Stimulated activated CD4-positive, alpha-beta T cell treated with anti-CD3 and anti-CD28 coated beads, Interleukin-12 subunit alpha, Interleukin-12 subunit beta, amount 100 ng/mL, for 24 hours (primary cell): ENCODE measurements at regions not wholly inside any gene's neighbourhood (a gene's known extent, or its start where the extent isn't known, plus 50 kb on each side); places are given as distances from the start of the nearest gene placed in this dataset.
"Not testable (repeated sequence)": the region's sequence is repeated elsewhere in the genome, so short reads cannot be mapped to it uniquely, and the experiment has no call there.

Experiments used
- DNase-seq, 2 experiments: peaks; one replicate each; pipeline ENCODE4 v3.0.0-alpha.2; 2020; ENCODE audit warnings: low read depth in 2 of 2

GRCh38 chr19:20388706-20389225 lies 176.8 kb downstream of the ZNF737 start:
- no peak for DNase-seq

- DNase-seq = no peak
Measured at GRCh38 chr19:20385061-20385460, 180.5 kb downstream of the ZNF737 start.

- DNase-seq = no peak
Measured at GRCh38 chr19:20371911-20372310, 193.7 kb downstream of the ZNF737 start.

- DNase-seq = not testable (repeated sequence)
Measured at GRCh38 chr19:20371304-20371703, 194.3 kb downstream of the ZNF737 start.

- DNase-seq = no peak
Measured at GRCh38 chr19:20367811-20368294, 197.7 kb downstream of the ZNF737 start.

GRCh38 chr19:20365146-20365545 lies 198.1 kb downstream of the ZNF486 start:
- DNase-seq = no peak

- no peak for DNase-seq
Measured at GRCh38 chr19:20359933-20360720, 193.1 kb downstream of the ZNF486 start.

- DNase-seq = not testable (repeated sequence)
Measured at GRCh38 chr19:20358841-20359465, 191.9 kb downstream of the ZNF486 start.

GRCh38 chr19:20357921-20358320 lies 190.9 kb downstream of the ZNF486 start:
- DNase-seq = no peak

GRCh38 chr19:20351244-20351643 lies 184.2 kb downstream of the ZNF486 start:
- DNase-seq = no peak

GRCh38 chr19:20349206-20349605 lies 182.2 kb downstream of the ZNF486 start:
- DNase-seq = no peak

GRCh38 chr19:20339444-20339843 lies 172.4 kb downstream of the ZNF486 start:
- no peak for DNase-seq

- no peak for DNase-seq
Measured at GRCh38 chr19:20334760-20335159, 167.7 kb downstream of the ZNF486 start.

- DNase-seq = no peak
Measured at GRCh38 chr19:20333508-20333907, 166.5 kb downstream of the ZNF486 start.

GRCh38 chr19:20325151-20325550 lies 158.1 kb downstream of the ZNF486 start:
- DNase-seq = no peak

GRCh38 chr19:20321139-20321763 lies 154.2 kb downstream of the ZNF486 start:
- no peak for DNase-seq

- no peak for DNase-seq
Measured at GRCh38 chr19:20320191-20320590, 153.2 kb downstream of the ZNF486 start.

- no peak for DNase-seq
Measured at GRCh38 chr19:20318616-20319015, 151.6 kb downstream of the ZNF486 start.

GRCh38 chr19:20315543-20315942 lies 148.5 kb downstream of the ZNF486 start:
- DNase-seq = no peak

GRCh38 chr19:20313894-20314293 lies 146.9 kb downstream of the ZNF486 start:
- DNase-seq = no peak

GRCh38 chr19:20307127-20307526 lies 140.1 kb downstream of the ZNF486 start:
- DNase-seq = no peak

GRCh38 chr19:20296314-20296713 lies 129.3 kb downstream of the ZNF486 start:
- DNase-seq = not testable (repeated sequence)
